GM12873 (cell line): ENCODE measurements at regions not wholly inside any gene's neighbourhood (a gene's known extent, or its start where the extent isn't known, plus 50 kb on each side); places are given as distances from the start of the nearest gene placed in this dataset.

Experiments
- TF ChIP-seq, protein P1 (sequence below): IDR thresholded peaks from 2 replicates; pipeline ENCODE4 v1.5.1; 2012; ENCODE audit warnings: low read depth, mild to moderate bottlenecking, moderate library complexity, low read length, control low read depth; ENCODE audit not compliant: insufficient read depth; ENCODE audit errors: missing control alignments

DNA sequence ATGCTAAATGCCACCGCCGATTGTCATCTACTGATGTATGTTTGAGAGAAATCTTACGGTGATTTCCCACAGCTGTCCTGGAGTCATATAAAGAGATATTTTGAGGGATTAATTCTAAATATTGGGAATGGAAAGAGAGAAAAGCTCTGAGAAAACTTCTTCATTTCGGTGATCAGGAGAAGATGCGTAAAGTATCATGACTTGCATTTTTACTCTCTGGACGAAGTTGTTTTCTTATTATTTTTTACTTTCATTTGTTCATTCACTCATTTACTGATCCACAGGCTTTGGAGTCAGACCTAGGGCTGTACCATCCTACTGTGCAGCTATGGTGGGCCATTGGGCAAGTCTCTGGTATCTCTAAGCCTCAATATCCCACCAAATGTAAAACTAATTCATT, 58.4 kb upstream of the RUNX1 start:
- TF ChIP-seq, protein P1, sequence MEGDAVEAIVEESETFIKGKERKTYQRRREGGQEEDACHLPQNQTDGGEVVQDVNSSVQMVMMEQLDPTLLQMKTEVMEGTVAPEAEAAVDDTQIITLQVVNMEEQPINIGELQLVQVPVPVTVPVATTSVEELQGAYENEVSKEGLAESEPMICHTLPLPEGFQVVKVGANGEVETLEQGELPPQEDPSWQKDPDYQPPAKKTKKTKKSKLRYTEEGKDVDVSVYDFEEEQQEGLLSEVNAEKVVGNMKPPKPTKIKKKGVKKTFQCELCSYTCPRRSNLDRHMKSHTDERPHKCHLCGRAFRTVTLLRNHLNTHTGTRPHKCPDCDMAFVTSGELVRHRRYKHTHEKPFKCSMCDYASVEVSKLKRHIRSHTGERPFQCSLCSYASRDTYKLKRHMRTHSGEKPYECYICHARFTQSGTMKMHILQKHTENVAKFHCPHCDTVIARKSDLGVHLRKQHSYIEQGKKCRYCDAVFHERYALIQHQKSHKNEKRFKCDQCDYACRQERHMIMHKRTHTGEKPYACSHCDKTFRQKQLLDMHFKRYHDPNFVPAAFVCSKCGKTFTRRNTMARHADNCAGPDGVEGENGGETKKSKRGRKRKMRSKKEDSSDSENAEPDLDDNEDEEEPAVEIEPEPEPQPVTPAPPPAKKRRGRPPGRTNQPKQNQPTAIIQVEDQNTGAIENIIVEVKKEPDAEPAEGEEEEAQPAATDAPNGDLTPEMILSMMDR: no peak

DNA sequence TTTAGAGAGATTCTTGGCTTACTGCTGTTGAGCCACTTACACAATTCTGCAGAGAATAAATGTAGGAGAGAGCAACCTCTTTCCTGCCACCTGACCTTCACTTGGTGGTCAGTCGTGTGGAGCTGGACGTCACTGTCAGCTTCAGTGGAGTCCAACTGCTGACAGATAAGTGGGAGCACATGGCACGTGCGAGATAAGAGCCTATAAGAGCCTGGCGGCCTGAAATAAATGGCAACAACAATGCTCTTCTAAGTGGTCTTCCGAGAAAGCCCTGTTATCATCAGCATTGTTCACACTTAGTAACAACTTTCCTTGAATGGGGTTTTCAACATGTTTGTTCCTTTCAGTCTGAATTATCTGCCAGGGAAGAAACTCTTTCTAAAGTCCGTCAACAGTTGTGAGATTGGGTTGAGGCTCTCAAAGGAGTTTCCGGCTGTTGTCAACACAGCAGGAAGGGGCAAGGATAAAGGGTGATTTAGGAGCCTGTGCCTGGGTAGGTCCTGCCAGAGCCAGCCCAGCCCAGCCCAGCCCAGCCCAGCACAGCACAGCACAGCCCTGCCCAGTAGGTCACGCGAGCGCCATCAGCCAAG, 57.2 kb upstream of the RUNX1 start:
- TF ChIP-seq, protein P1: no peak

DNA sequence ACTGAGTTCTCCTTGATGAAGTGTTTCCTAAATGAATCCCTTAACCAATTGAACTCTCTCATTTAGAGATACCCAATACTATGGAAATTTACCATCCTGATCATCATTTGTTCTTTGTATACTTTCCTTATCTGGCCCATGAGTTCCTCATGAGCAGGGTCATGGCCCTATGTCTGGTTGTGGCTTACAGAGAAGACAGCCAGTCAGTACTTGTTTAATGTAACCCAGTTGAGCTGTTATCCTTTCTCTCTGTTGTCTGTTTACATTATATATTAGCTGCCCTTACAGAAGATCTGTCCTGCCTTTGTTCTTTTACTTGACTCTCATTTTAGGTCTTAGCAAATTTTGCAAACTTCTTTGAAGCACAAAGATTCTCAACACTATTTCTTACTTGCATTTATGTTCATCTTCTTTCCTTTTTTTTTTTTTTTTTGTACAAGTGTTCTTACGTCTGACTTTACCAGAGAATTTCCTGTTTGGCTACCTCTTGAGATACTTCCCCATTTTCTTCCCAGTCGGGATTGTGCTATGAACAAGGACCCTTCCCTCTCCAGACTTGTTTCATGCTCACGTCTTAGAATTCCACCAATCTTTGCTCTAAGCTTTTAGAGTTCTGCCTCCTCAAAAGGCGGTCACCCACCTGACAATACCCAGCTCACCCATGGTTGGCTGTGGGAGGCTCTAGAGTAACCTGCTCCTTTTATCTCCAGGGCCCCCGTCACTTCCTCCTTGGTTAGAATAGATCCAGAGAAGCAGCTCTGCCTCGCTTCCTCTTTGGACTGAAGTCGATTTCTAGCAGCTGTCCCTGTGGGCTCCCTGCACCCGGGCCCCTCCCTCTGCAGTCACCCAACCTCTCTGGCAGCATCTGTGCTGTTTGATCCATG, 53.6 kb upstream of the RUNX1 start:
- TF ChIP-seq, protein P1: no peak

DNA sequence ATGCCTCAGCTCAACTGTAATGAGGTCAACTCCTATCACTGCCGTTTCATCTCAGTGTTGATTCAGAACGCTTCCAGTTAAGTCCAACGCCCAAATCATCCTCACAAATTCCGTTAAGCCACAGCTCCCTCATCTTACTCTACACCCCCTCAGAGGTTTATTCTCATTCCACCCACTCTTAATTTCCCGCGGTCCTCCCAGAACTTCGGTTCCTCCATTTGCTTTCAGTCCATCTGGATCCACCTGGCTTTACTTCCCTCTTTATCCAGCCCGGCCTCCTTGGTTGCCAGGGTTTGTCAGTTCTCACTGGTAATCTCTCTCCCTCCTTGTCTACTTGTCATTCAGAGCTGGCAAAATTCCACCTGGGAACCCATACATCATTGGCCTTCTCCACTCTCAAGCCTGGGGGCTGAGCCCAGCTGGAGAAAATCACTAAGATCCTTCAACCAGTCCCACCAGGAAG, 51.3 kb upstream of the RUNX1 start:
- TF ChIP-seq, protein P1: no peak

DNA sequence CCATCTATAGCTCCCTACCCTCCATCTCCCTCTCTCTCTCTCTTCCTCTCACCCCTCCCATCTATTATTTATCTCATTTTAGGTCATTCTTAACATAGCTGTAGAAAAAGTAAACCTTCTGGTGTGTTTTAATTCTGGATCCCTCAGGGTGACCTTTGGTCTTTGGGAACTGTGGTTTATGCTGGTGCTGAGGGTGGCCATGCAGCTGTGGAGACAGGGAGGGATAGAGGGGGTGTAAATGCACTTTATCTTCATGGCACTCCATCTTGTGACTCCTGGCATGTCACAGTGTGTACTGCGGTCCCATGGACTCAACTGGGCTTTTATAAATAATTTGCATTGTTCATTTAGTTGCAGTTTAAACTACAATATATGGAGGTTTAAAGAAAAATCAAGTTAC, 50.2 kb upstream of the RUNX1 start:
- TF ChIP-seq, protein P1: no peak
